A549 (cell line): ENCODE measurements at regions not wholly inside any gene's neighbourhood (a gene's known extent, or its start where the extent isn't known, plus 50 kb on each side); places are given as distances from the start of the nearest gene placed in this dataset.

Experiments
- KDM1A ChIP-seq: fragments of 200-600 bp; sonication (generic); IDR thresholded peaks from 2 replicates; pipeline ENCODE4 v1.6.1; 2016; ENCODE audit warnings: low read depth, mild to moderate bottlenecking
- MAFK ChIP-seq: fragments of 450-650 bp; IDR thresholded peaks from 2 replicates; pipeline ENCODE4 v1.6.1; 2014; ENCODE audit not compliant: partially characterized antibody
- NFE2L2 ChIP-seq: fragments of 150-350 bp; conservative IDR thresholded peaks from 2 replicates; pipeline ENCODE4 v1.6.1; 2014; ENCODE audit warnings: low read length
- POLR2AphosphoS2 ChIP-seq: conservative IDR thresholded peaks from 2 replicates; pipeline ENCODE4 v1.6.1; 2012; ENCODE audit warnings: low read length, improper control_type of control experiment, inconsistent platforms

- TF ChIP-seq POLR2AphosphoS2 (no peak), NFE2L2 (no peak), MAFK (no peak), KDM1A (no peak)
These were observed 369.2 kb upstream of the JAG1 start for GRCh38 chr20:11043001-11043400.
